HEK293 (cell line): ENCODE measurements at regions not wholly inside any gene's neighbourhood (a gene's known extent, or its start where the extent isn't known, plus 50 kb on each side); places are given as distances from the start of the nearest gene placed in this dataset.

ENCODE experiments used
- CTCF ChIA-PET: fragments of 350-600 bp; formaldehyde crosslinking; extraction: SDS; loops from one replicate; lab custom pipeline; 2021; ENCODE audit warnings: antibody characterized with exemption; lab: Yijun Ruan, JAX
- POLR2A ChIA-PET: fragments of 300-600 bp; formaldehyde crosslinking; extraction: SDS; loops from one replicate; lab custom pipeline; 2020; ENCODE audit warnings: antibody characterized with exemption, inconsistent platforms; lab: Yijun Ruan, JAX
- H3K27ac ChIP-seq: fragments of 200-500 bp; sonication (Bioruptor generic); 2 replicates; pipeline ENCODE4 v1.5.1; 2014; ENCODE audit warnings: low read depth, low read length, control low read depth, inconsistent platforms; ENCODE audit errors: extremely low read depth
- H3K36me3 ChIP-seq, 2 experiments: fragments of 200-500 bp in 1 of 2; sonication (Bioruptor generic) in 1 of 2; 1 replicate in 1 of 2; 2 replicates in 1 of 2; pipeline ENCODE4 v1.5.1; 2014 to 2017; ENCODE audit warnings: inconsistent platforms in 2 of 2, low read length in 2 of 2; ENCODE audit not compliant: control insufficient read depth in 2 of 2, insufficient read depth in 1 of 2
- H3K4me1 ChIP-seq: fragments of 200-500 bp; sonication (Bioruptor generic); 2 replicates; pipeline ENCODE4 v1.5.1; 2014; ENCODE audit warnings: mild to moderate bottlenecking, low read length, inconsistent platforms; ENCODE audit not compliant: control insufficient read depth, insufficient read depth
- H3K4me3 ChIP-seq: 2 replicates; pipeline ENCODE4 v1.5.1; 2011; ENCODE audit warnings: low read depth, mild to moderate bottlenecking, control low read depth, low read length, moderate library complexity
- H3K9me3 ChIP-seq: fragments of 200-500 bp; sonication (Bioruptor generic); 2 replicates; pipeline ENCODE4 v1.5.1; 2014; ENCODE audit warnings: low read depth, low read length, inconsistent platforms; ENCODE audit not compliant: control insufficient read depth, insufficient read depth
- SALL2 ChIP-seq: fragments of 450-650 bp; formaldehyde crosslinking; IDR thresholded peaks from 2 replicates; pipeline ENCODE4 v1.5.0; 2017; ENCODE audit warnings: missing biosample characterization, mild to moderate bottlenecking, missing genetic modification characterization, borderline replicate concordance
- ZBTB48 ChIP-seq: fragments of 450-650 bp; formaldehyde crosslinking; IDR thresholded peaks from 2 replicates; pipeline ENCODE4 v1.5.1; 2016; ENCODE audit warnings: missing biosample characterization, missing genetic modification characterization
- ZEB2 ChIP-seq: fragments of 450-650 bp; formaldehyde crosslinking; IDR thresholded peaks from 2 replicates; pipeline ENCODE4 v1.5.1; 2016; ENCODE audit warnings: missing biosample characterization, missing genetic modification characterization
- ZNF202 ChIP-seq: fragments of 450-650 bp; formaldehyde crosslinking; IDR thresholded peaks from 2 replicates; pipeline ENCODE4 v1.5.1; 2016; ENCODE audit warnings: missing biosample characterization, missing genetic modification characterization, borderline replicate concordance
- ZNF311 ChIP-seq: fragments of 450-650 bp; formaldehyde crosslinking; IDR thresholded peaks from 2 replicates; pipeline ENCODE4 v1.5.1; 2017; ENCODE audit warnings: missing biosample characterization, missing genetic modification characterization, borderline replicate concordance
- ZNF510 ChIP-seq: fragments of 450-650 bp; formaldehyde crosslinking; IDR thresholded peaks from 2 replicates; pipeline ENCODE4 v1.5.1; 2018; ENCODE audit warnings: mild to moderate bottlenecking, missing genetic modification characterization, missing biosample characterization; ENCODE audit not compliant: insufficient replicate concordance
- ZNF629 ChIP-seq: fragments of 450-650 bp; formaldehyde crosslinking; IDR thresholded peaks from 2 replicates; pipeline ENCODE4 v1.5.1; 2017; ENCODE audit warnings: missing biosample characterization, missing genetic modification characterization
- ZNF654 ChIP-seq: fragments of 450-650 bp; formaldehyde crosslinking; IDR thresholded peaks from 2 replicates; pipeline ENCODE4 v1.5.1; 2016; ENCODE audit warnings: low read depth, missing biosample characterization, missing genetic modification characterization
- TF ChIP-seq, protein P1 (sequence below): fragments of 450-650 bp; formaldehyde crosslinking; IDR thresholded peaks from 2 replicates; pipeline ENCODE4 v1.5.1; 2016; ENCODE audit warnings: missing biosample characterization, missing genetic modification characterization
- TF ChIP-seq, protein P2 (sequence below): fragments of 450-650 bp; formaldehyde crosslinking; IDR thresholded peaks from 2 replicates; pipeline ENCODE4 v1.5.1; 2016; ENCODE audit warnings: missing biosample characterization, missing genetic modification characterization
- TF ChIP-seq, protein P3 (sequence below): fragments of 450-650 bp; formaldehyde crosslinking; IDR thresholded peaks from 2 replicates; pipeline ENCODE4 v1.5.1; 2016; ENCODE audit warnings: missing biosample characterization, missing genetic modification characterization
- TF ChIP-seq, protein P4 (sequence below): fragments of 450-650 bp; formaldehyde crosslinking; IDR thresholded peaks from 2 replicates; pipeline ENCODE4 v1.5.1; 2016; ENCODE audit warnings: missing biosample characterization, missing genetic modification characterization
- TF ChIP-seq, protein P5 (sequence below): fragments of 450-650 bp; IDR thresholded peaks from 2 replicates; pipeline ENCODE4 v1.5.1; 2018; ENCODE audit warnings: missing biosample characterization, mild to moderate bottlenecking, missing genetic modification characterization

DNA sequence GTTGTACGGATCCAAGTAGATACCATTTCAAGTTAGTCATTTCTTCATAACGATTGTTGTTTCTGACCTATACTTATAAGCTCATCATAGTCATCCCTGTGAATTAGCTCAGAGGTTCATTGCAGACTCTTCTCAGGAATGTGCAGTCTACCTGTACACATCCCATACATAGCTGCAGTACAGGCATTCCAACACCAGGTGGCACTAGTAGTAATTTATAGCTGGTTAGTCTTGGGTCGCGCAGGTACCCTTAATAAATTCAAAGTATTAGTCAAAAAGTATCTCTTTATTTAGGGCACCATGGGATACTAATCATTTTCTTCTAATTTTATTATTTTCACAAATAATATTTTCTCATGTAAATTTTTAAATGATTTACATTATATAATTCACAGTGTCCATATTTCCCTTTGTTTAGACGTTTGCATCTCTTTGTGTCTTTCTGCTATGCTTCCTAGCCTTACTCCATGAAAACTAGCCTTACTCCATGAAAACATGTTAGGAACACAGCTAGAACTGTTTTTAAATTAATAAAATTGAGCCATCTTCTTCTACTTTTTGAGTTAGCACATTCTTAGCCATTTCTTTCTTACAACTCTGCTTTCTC lies 128.6 kb upstream of the FAM83B start:
- CTCF ChIA-PET: interaction anchor here (0.5 to 5.7 kb wide), 56 partner anchors 13 to 732 kb away, joined by 3 to 85 read pairs (median 4); no protein-coding TSS in a partner anchor
- POLR2A ChIA-PET: interaction anchor here (0.5 to 0.6 kb wide), 2 partner anchors 14 to 68 kb away, joined by 4 to 9 read pairs; no protein-coding TSS in a partner anchor
- Histone ChIP-seq H3K9me3 (no peaks in the 10 kb centered on the region), H3K36me3 (no peaks in the 10 kb centered on the region), H3K4me1 (peaks cover 11% of the 10 kb centered on the region; the same call in 1 of the 2 replicates), H3K27ac (peak overlapping the region; percentile 61), H3K4me3 (no peak overlapping the region)
- TF ChIP-seq ZBTB48 (tag by site-specific recombination) (0 out of 2 replicates have a peak, but pooled peaks have one; percentile 51), ZEB2 (tag by site-specific recombination) (0 out of 2 replicates have a peak, but pooled peaks have one; percentile 35), ZNF202 (tag by site-specific recombination) (no peak), SALL2 (tag by site-specific recombination) (no peak), ZNF629 (tag by site-specific recombination) (no peak), ZNF311 (tag by site-specific recombination) (no peak), ZNF510 (tag by site-specific recombination) (peak; percentile 13), ZNF654 (peak; percentile 65)
- TF ChIP-seq, protein P1, sequence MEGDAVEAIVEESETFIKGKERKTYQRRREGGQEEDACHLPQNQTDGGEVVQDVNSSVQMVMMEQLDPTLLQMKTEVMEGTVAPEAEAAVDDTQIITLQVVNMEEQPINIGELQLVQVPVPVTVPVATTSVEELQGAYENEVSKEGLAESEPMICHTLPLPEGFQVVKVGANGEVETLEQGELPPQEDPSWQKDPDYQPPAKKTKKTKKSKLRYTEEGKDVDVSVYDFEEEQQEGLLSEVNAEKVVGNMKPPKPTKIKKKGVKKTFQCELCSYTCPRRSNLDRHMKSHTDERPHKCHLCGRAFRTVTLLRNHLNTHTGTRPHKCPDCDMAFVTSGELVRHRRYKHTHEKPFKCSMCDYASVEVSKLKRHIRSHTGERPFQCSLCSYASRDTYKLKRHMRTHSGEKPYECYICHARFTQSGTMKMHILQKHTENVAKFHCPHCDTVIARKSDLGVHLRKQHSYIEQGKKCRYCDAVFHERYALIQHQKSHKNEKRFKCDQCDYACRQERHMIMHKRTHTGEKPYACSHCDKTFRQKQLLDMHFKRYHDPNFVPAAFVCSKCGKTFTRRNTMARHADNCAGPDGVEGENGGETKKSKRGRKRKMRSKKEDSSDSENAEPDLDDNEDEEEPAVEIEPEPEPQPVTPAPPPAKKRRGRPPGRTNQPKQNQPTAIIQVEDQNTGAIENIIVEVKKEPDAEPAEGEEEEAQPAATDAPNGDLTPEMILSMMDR: 0 out of 2 replicates have a peak, but pooled peaks have one; percentile 28
- TF ChIP-seq, protein P2, sequence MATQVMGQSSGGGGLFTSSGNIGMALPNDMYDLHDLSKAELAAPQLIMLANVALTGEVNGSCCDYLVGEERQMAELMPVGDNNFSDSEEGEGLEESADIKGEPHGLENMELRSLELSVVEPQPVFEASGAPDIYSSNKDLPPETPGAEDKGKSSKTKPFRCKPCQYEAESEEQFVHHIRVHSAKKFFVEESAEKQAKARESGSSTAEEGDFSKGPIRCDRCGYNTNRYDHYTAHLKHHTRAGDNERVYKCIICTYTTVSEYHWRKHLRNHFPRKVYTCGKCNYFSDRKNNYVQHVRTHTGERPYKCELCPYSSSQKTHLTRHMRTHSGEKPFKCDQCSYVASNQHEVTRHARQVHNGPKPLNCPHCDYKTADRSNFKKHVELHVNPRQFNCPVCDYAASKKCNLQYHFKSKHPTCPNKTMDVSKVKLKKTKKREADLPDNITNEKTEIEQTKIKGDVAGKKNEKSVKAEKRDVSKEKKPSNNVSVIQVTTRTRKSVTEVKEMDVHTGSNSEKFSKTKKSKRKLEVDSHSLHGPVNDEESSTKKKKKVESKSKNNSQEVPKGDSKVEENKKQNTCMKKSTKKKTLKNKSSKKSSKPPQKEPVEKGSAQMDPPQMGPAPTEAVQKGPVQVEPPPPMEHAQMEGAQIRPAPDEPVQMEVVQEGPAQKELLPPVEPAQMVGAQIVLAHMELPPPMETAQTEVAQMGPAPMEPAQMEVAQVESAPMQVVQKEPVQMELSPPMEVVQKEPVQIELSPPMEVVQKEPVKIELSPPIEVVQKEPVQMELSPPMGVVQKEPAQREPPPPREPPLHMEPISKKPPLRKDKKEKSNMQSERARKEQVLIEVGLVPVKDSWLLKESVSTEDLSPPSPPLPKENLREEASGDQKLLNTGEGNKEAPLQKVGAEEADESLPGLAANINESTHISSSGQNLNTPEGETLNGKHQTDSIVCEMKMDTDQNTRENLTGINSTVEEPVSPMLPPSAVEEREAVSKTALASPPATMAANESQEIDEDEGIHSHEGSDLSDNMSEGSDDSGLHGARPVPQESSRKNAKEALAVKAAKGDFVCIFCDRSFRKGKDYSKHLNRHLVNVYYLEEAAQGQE (tag by site-specific recombination): no peak
- TF ChIP-seq, protein P3, sequence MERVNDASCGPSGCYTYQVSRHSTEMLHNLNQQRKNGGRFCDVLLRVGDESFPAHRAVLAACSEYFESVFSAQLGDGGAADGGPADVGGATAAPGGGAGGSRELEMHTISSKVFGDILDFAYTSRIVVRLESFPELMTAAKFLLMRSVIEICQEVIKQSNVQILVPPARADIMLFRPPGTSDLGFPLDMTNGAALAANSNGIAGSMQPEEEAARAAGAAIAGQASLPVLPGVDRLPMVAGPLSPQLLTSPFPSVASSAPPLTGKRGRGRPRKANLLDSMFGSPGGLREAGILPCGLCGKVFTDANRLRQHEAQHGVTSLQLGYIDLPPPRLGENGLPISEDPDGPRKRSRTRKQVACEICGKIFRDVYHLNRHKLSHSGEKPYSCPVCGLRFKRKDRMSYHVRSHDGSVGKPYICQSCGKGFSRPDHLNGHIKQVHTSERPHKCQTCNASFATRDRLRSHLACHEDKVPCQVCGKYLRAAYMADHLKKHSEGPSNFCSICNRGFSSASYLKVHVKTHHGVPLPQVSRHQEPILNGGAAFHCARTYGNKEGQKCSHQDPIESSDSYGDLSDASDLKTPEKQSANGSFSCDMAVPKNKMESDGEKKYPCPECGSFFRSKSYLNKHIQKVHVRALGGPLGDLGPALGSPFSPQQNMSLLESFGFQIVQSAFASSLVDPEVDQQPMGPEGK: no peak
- TF ChIP-seq, protein P4, sequence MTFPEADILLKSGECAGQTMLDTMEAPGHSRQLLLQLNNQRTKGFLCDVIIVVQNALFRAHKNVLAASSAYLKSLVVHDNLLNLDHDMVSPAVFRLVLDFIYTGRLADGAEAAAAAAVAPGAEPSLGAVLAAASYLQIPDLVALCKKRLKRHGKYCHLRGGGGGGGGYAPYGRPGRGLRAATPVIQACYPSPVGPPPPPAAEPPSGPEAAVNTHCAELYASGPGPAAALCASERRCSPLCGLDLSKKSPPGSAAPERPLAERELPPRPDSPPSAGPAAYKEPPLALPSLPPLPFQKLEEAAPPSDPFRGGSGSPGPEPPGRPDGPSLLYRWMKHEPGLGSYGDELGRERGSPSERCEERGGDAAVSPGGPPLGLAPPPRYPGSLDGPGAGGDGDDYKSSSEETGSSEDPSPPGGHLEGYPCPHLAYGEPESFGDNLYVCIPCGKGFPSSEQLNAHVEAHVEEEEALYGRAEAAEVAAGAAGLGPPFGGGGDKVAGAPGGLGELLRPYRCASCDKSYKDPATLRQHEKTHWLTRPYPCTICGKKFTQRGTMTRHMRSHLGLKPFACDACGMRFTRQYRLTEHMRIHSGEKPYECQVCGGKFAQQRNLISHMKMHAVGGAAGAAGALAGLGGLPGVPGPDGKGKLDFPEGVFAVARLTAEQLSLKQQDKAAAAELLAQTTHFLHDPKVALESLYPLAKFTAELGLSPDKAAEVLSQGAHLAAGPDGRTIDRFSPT: no peak
- TF ChIP-seq, protein P5, sequence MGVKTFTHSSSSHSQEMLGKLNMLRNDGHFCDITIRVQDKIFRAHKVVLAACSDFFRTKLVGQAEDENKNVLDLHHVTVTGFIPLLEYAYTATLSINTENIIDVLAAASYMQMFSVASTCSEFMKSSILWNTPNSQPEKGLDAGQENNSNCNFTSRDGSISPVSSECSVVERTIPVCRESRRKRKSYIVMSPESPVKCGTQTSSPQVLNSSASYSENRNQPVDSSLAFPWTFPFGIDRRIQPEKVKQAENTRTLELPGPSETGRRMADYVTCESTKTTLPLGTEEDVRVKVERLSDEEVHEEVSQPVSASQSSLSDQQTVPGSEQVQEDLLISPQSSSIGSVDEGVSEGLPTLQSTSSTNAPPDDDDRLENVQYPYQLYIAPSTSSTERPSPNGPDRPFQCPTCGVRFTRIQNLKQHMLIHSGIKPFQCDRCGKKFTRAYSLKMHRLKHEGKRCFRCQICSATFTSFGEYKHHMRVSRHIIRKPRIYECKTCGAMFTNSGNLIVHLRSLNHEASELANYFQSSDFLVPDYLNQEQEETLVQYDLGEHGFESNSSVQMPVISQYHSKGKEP: 0 out of 2 replicates have a peak, but pooled peaks have one; percentile 26
